ENCODE measurements at regions not wholly inside any gene's neighbourhood (a gene's known extent, or its start where the extent isn't known, plus 50 kb on each side); places are given as distances from the start of the nearest gene placed in this dataset.

DNA sequence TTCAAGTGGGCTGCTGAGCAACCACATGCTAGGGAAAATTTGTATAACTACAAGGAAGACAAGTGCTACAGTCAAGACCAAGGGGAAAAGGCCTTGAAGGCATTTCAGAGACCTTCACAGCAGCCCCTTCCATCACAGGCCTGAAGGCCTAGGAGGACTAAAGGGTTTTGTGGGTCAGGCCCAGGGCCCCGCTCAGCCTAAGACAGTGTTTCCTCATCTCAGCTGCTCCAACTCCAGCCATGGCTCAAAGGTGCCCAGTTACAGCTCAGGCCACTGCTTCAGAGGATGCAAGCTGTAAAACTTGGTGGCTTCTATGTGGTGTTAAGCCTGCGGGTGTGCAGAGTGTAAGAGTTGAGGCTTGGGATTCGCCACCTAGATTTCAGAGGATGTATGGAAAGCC lies 260.5 kb downstream of the NXPE2 start:
- H3K9me3 ChIP-seq (ENCODE audit: control insufficient read depth, insufficient read depth, low read depth, low read length), result no peaks in the 10 kb centered on the region

DNA sequence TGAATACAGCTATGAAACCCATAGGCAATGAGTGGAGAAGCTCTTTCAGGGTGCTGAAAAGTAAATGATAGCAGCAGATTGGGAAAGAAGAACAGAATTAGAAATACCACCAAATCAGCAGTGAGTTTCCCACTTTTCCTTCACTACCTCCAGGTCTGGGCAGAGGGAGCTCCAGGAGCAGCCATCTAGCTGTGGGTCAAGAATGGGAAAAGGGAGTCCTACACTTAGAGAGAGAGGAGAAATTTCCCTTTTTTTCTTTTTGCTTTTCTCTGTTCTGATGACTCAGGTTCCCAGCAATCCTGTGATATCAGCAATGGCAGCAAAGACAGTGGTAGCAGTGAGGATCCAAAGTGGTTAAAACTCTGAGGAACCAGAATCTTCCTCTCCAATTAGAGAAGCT lies 263.9 kb downstream of the NXPE2 start:
- no peaks in the 10 kb centered on the region for H3K27me3 ChIP-seq (ENCODE audit: control insufficient read depth, insufficient read depth, low read length)
- no peak overlapping the region for H2AFZ ChIP-seq (ENCODE audit: low read length)
- H3K9me3 ChIP-seq (ENCODE audit: control insufficient read depth, insufficient read depth, low read depth, low read length), result no peaks in the 10 kb centered on the region
- no peak overlapping the region for H3K27ac ChIP-seq (ENCODE audit: insufficient read depth, low read length)
- H3K4me3 ChIP-seq (replicated peaks in 1 of 4; ENCODE audit: control extremely low read depth in 1 of 4, insufficient read depth in 1 of 4, low read depth in 3 of 4, low read length in 4 of 4), result no peak overlapping the region
- DNase-seq (ENCODE audit: low read depth in 2 of 2), result peak in 1 of 2 donors; percentile 29
- TF ChIP-seq, protein P1, sequence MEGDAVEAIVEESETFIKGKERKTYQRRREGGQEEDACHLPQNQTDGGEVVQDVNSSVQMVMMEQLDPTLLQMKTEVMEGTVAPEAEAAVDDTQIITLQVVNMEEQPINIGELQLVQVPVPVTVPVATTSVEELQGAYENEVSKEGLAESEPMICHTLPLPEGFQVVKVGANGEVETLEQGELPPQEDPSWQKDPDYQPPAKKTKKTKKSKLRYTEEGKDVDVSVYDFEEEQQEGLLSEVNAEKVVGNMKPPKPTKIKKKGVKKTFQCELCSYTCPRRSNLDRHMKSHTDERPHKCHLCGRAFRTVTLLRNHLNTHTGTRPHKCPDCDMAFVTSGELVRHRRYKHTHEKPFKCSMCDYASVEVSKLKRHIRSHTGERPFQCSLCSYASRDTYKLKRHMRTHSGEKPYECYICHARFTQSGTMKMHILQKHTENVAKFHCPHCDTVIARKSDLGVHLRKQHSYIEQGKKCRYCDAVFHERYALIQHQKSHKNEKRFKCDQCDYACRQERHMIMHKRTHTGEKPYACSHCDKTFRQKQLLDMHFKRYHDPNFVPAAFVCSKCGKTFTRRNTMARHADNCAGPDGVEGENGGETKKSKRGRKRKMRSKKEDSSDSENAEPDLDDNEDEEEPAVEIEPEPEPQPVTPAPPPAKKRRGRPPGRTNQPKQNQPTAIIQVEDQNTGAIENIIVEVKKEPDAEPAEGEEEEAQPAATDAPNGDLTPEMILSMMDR (conservative IDR thresholded peaks at IDR 0.05 in 1 of 2, IDR thresholded peaks at IDR 0.05 in 1 of 2; ENCODE audit: low read depth in 1 of 2, low read length in 2 of 2), result no peak
- no peak for TF ChIP-seq EZH2 (IDR thresholded peaks at IDR 0.05; ENCODE audit: low read length, missing control alignments)
- no peaks in the 10 kb centered on the region for H3K36me3 ChIP-seq (ENCODE audit: control insufficient read depth, insufficient read depth, low read length)
- no peaks in the 10 kb centered on the region for H3K4me1 ChIP-seq (ENCODE audit: control insufficient read depth, extremely low read depth, insufficient read depth, low read length)
- H3K79me2 ChIP-seq (ENCODE audit: control insufficient read depth, insufficient read depth, low read length), result no peaks in the 10 kb centered on the region
- H3K4me2 ChIP-seq (ENCODE audit: extremely low read depth, insufficient read depth, low read length), result no peak overlapping the region
- no peak overlapping the region for H3K9ac ChIP-seq (ENCODE audit: insufficient read depth, low read length)
- no peaks in the 10 kb centered on the region for H4K20me1 ChIP-seq (ENCODE audit: control insufficient read depth, extremely low read depth, insufficient read depth, low read length)

More for the DNA sequence above, 260.5 kb downstream of the NXPE2 start:
- Histone ChIP-seq H3K36me3 (ENCODE audit: control insufficient read depth, insufficient read depth, low read length) (no peaks in the 10 kb centered on the region), H2AFZ (ENCODE audit: low read length) (no peak overlapping the region), H3K27ac (ENCODE audit: insufficient read depth, low read length) (no peak overlapping the region), H3K4me2 (ENCODE audit: extremely low read depth, insufficient read depth, low read length) (no peak overlapping the region), H3K4me1 (ENCODE audit: control insufficient read depth, extremely low read depth, insufficient read depth, low read length) (no peaks in the 10 kb centered on the region), H3K79me2 (ENCODE audit: control insufficient read depth, insufficient read depth, low read length) (no peaks in the 10 kb centered on the region), H3K9ac (ENCODE audit: insufficient read depth, low read length) (no peak overlapping the region), H3K4me3 (replicated peaks in 1 of 4; ENCODE audit: control extremely low read depth in 1 of 4, insufficient read depth in 1 of 4, low read depth in 3 of 4, low read length in 4 of 4) (no peak overlapping the region), H3K27me3 (ENCODE audit: control insufficient read depth, insufficient read depth, low read length) (no peaks in the 10 kb centered on the region), H4K20me1 (ENCODE audit: control insufficient read depth, extremely low read depth, insufficient read depth, low read length) (no peaks in the 10 kb centered on the region)
- no peak for DNase-seq (ENCODE audit: low read depth in 2 of 2)
- no peak for TF ChIP-seq EZH2 (IDR thresholded peaks at IDR 0.05; ENCODE audit: low read length, missing control alignments)
- TF ChIP-seq, protein P1 (conservative IDR thresholded peaks at IDR 0.05 in 1 of 2, IDR thresholded peaks at IDR 0.05 in 1 of 2; ENCODE audit: low read depth in 1 of 2, low read length in 2 of 2), result no peak

DNA sequence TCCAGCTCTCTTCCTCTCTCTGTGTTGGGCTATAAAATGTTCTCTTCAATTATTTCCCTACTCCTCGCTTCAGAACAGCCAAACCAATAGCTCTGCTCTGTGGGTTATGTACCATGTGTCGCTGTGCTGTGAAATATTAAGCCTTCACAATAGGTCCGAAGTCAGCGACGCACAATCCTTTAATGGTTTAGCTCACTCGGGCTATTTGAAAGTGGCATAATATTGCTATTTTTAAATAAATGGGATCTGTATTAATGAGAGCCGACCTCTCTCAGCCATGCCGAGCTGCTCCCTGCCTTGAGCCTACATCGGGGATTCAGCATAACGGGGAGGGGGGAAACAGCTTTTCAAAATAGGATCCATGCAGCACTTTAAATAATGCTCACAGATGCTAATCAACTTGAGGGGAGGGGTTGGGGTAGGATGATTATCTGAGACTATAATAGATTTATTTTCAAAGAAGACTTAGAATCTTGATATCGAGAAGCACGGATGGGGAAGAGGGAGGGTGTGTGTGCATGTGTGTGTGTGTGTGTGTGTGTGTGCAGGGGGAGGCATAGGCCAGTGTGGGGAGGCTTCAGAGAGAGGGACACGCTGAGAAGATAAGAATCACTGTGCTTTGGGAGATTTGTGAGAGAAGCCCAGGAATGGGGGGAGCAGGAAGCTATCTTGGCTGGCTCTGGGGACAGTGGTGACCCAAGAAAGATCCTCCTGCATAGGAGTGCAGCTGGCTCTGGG lies 271.5 kb downstream of the NXPE2 start:
- H4K20me1 ChIP-seq (ENCODE audit: control insufficient read depth, extremely low read depth, insufficient read depth, low read length), result no peaks in the 10 kb centered on the region
- no peak for DNase-seq (ENCODE audit: low read depth in 2 of 2)
- H3K9ac ChIP-seq (ENCODE audit: insufficient read depth, low read length), result no peak overlapping the region
- no peak overlapping the region for H3K4me2 ChIP-seq (ENCODE audit: extremely low read depth, insufficient read depth, low read length)
- no peaks in the 10 kb centered on the region for H3K79me2 ChIP-seq (ENCODE audit: control insufficient read depth, insufficient read depth, low read length)
- H3K27ac ChIP-seq (ENCODE audit: insufficient read depth, low read length), result no peak overlapping the region
- TF ChIP-seq, protein P1 (conservative IDR thresholded peaks at IDR 0.05 in 1 of 2, IDR thresholded peaks at IDR 0.05 in 1 of 2; ENCODE audit: low read depth in 1 of 2, low read length in 2 of 2), result no peak
- TF ChIP-seq EZH2 (IDR thresholded peaks at IDR 0.05; ENCODE audit: low read length, missing control alignments), result no peak
- H3K27me3 ChIP-seq (ENCODE audit: control insufficient read depth, insufficient read depth, low read length), result no peaks in the 10 kb centered on the region
- H2AFZ ChIP-seq (ENCODE audit: low read length), result no peak overlapping the region
- H3K4me1 ChIP-seq (ENCODE audit: control insufficient read depth, extremely low read depth, insufficient read depth, low read length), result no peaks in the 10 kb centered on the region
- no peaks in the 10 kb centered on the region for H3K9me3 ChIP-seq (ENCODE audit: control insufficient read depth, insufficient read depth, low read depth, low read length)
- H3K36me3 ChIP-seq (ENCODE audit: control insufficient read depth, insufficient read depth, low read length), result no peaks in the 10 kb centered on the region
- no peak overlapping the region for H3K4me3 ChIP-seq (replicated peaks in 1 of 4; ENCODE audit: control extremely low read depth in 1 of 4, insufficient read depth in 1 of 4, low read depth in 3 of 4, low read length in 4 of 4)
